B cell (primary cell): ENCODE measurements at regions not wholly inside any gene's neighbourhood (a gene's known extent, or its start where the extent isn't known, plus 50 kb on each side); places are given as distances from the start of the nearest gene placed in this dataset.
"Not testable (repeated sequence)": the region's sequence is repeated elsewhere in the genome, so short reads cannot be mapped to it uniquely, and the experiment has no call there.

Experiments
- ATAC-seq: fragments of 200-7000 bp; cut with Tn5 transposase; one replicate; pipeline ENCODE4 v1.10.0; 2021; ENCODE audit warnings: low read depth, mild to moderate bottlenecking, moderate number of reproducible peaks, moderate library complexity
- CTCF ChIA-PET: fragments of 350-600 bp; sonication (Branson Sonifier 250); formaldehyde crosslinking; loops from one replicate; lab custom pipeline; 2021; ENCODE audit warnings: antibody characterized with exemption, inconsistent platforms; lab: Charles Lee
- POLR2A ChIA-PET: fragments of 350-600 bp; sonication (Branson Sonifier 250); formaldehyde crosslinking; loops from one replicate; lab custom pipeline; 2021; ENCODE audit warnings: antibody characterized with exemption; lab: Charles Lee
- DNase-seq: peaks from one replicate; pipeline ENCODE4 v3.0.0; 2013
- H2AFZ ChIP-seq: 2 replicates; pipeline ENCODE4 v1.6.1; 2012; ENCODE audit warnings: mild to moderate bottlenecking, low read depth, low read length; ENCODE audit not compliant: insufficient read depth, poor library complexity, severe bottlenecking
- H3K27ac ChIP-seq, 2 donors: 1 replicate in 1 of 2; 2 replicates in 1 of 2; pipeline ENCODE4 v1.5.1; 2012 to 2013; ENCODE audit warnings: low read length in 2 of 2, mild to moderate bottlenecking in 2 of 2, moderate library complexity in 1 of 2
- H3K27me3 ChIP-seq, 4 experiments: fragments of 200-600 bp in 1 of 4; sonication (generic) in 1 of 4; replicated peaks in 1 of 4; 1 replicate in 2 of 4; 2 replicates in 2 of 4; pipeline versions ENCODE4 v1.6.1 to v1.7.0; 2013 to 2016; ENCODE audit warnings: low read length in 3 of 4, mild to moderate bottlenecking in 2 of 4, mixed read lengths in 1 of 4, moderate library complexity in 1 of 4; ENCODE audit not compliant: insufficient read depth in 4 of 4, control insufficient read depth in 3 of 4; ENCODE audit errors: control extremely low read depth in 1 of 4
- H3K36me3 ChIP-seq, 2 experiments: replicated peaks in 1 of 2; 1 replicate in 1 of 2; 2 replicates in 1 of 2; pipeline versions ENCODE4 v1.6.1 to v1.7.1; 2013; ENCODE audit warnings: low read length in 1 of 2; ENCODE audit not compliant: insufficient read depth in 2 of 2, control insufficient read depth in 1 of 2; ENCODE audit errors: control extremely low read depth in 1 of 2, extremely low read depth in 1 of 2
- H3K4me1 ChIP-seq, 2 donors: fragments of 200-600 bp in 1 of 2; sonication (generic) in 1 of 2; 1 replicate in 1 of 2; 2 replicates in 1 of 2; pipeline versions ENCODE4 v1.5.1 to v1.6.1; 2013 to 2017; ENCODE audit warnings: low read length in 2 of 2; ENCODE audit not compliant: control insufficient read depth in 2 of 2, insufficient read depth in 2 of 2
- H3K4me2 ChIP-seq: replicated peaks from 2 replicates; pipeline ENCODE3; 2012; ENCODE audit warnings: mild to moderate bottlenecking, low read depth, low read length; ENCODE audit not compliant: poor library complexity, severe bottlenecking
- H3K4me3 ChIP-seq, 5 experiments: fragments of 200-600 bp in 1 of 5; sonication (generic) in 1 of 5; 1 replicate in 3 of 5; 2 replicates in 2 of 5; pipeline versions ENCODE4 v1.5.1 to v1.7.0; 2011 to 2016; ENCODE audit warnings: low read length in 4 of 5, mild to moderate bottlenecking in 4 of 5, low read depth in 2 of 5, control low read depth in 1 of 5, moderate library complexity in 1 of 5; ENCODE audit not compliant: insufficient read depth in 1 of 5; ENCODE audit errors: control extremely low read depth in 1 of 5, extremely low read depth in 1 of 5
- H3K79me2 ChIP-seq: fragments of 200-600 bp; sonication (generic); one replicate; pipeline ENCODE4 v1.6.0; 2016; ENCODE audit warnings: low read length; ENCODE audit not compliant: control insufficient read depth, insufficient read depth
- H3K9ac ChIP-seq: fragments of 200-600 bp; sonication (generic); 2 replicates; pipeline ENCODE4 v1.6.1; 2017; ENCODE audit warnings: mild to moderate bottlenecking, low read length, moderate library complexity
- H3K9me3 ChIP-seq, 3 donors: one replicate each; pipeline versions ENCODE4 v1.6.1 to v1.7.1; 2013; ENCODE audit warnings: low read length in 2 of 3; ENCODE audit not compliant: control insufficient read depth in 2 of 3, insufficient read depth in 1 of 3; ENCODE audit errors: control extremely low read depth in 1 of 3
- H4K20me1 ChIP-seq: 2 replicates; pipeline ENCODE4 v1.6.0; 2012; ENCODE audit warnings: mild to moderate bottlenecking, low read length; ENCODE audit not compliant: insufficient read depth, control insufficient read depth, poor library complexity, severe bottlenecking
- H3K27ac Mint-ChIP-seq: one replicate; pipeline ENCODE4 v1.8.0; 2021; ENCODE audit warnings: mixed read lengths
- H3K27me3 Mint-ChIP-seq: one replicate; pipeline ENCODE4 v1.8.0; 2021; ENCODE audit warnings: mixed read lengths
- H3K4me1 Mint-ChIP-seq: one replicate; pipeline ENCODE4 v1.8.0; 2021; ENCODE audit warnings: mixed read lengths
- H3K4me3 Mint-ChIP-seq: one replicate; pipeline ENCODE4 v1.8.0; 2021; ENCODE audit warnings: mixed read lengths
- H3K9me3 Mint-ChIP-seq: one replicate; pipeline ENCODE4 v1.8.0; 2022; ENCODE audit warnings: mixed read lengths; ENCODE audit not compliant: insufficient read depth
- EZH2 ChIP-seq: IDR thresholded peaks from 2 replicates; pipeline ENCODE4 v1.6.1; 2012; ENCODE audit warnings: borderline replicate concordance, low read depth, mild to moderate bottlenecking, moderate library complexity, low read length; ENCODE audit not compliant: insufficient read depth, poor library complexity, severe bottlenecking
- WGBS: methylation state at CpG from one replicate; pipeline ENCODE4 v1.1.5; 2013; ENCODE audit warnings: missing lambda C conversion rate; ENCODE audit not compliant: insufficient coverage; 5-methylcytosine and 5-hydroxymethylcytosine counted together
- intact Hi-C: fragments of 100-400 bp; cut with micrococcal nuclease; formaldehyde crosslinking; loops from one replicate; pipeline ENCODE4 v1.10.0; 2022
- TF ChIP-seq, protein P1 (sequence below): fragments of 200-600 bp; IDR thresholded peaks from one replicate; pipeline ENCODE4 v1.8.0; 2022; ENCODE audit warnings: antibody characterized with exemption, mild to moderate bottlenecking

- DNase-seq (no peak), ATAC-seq (no peak)
- H4K20me1 ChIP-seq = no peaks in the 10 kb centered on the region
- H3K9me3 ChIP-seq = peaks cover 0 to 5% (median 0%) of the 10 kb centered on the region in 3 donors
- H2AFZ ChIP-seq = no peak overlapping the region
- H3K4me3 Mint-ChIP-seq = no peak overlapping the region
- H3K27ac Mint-ChIP-seq = no peak overlapping the region
- H3K9me3 Mint-ChIP-seq = no peaks in the 10 kb centered on the region
- no peaks in the 10 kb centered on the region for H3K27me3 ChIP-seq
- no peaks in the 10 kb centered on the region for H3K4me1 ChIP-seq
- no peak overlapping the region for H3K9ac ChIP-seq
- H3K4me2 ChIP-seq = no peak overlapping the region
- intact Hi-C loops = no loop called here
- WGBS = no CpG with 5 or more reads among the region's 2 CpGs
- H3K79me2 ChIP-seq = no peaks in the 10 kb centered on the region
- no peak overlapping the region for H3K27ac ChIP-seq
- no peaks in the 10 kb centered on the region for H3K4me1 Mint-ChIP-seq
- TF ChIP-seq, protein P1, sequence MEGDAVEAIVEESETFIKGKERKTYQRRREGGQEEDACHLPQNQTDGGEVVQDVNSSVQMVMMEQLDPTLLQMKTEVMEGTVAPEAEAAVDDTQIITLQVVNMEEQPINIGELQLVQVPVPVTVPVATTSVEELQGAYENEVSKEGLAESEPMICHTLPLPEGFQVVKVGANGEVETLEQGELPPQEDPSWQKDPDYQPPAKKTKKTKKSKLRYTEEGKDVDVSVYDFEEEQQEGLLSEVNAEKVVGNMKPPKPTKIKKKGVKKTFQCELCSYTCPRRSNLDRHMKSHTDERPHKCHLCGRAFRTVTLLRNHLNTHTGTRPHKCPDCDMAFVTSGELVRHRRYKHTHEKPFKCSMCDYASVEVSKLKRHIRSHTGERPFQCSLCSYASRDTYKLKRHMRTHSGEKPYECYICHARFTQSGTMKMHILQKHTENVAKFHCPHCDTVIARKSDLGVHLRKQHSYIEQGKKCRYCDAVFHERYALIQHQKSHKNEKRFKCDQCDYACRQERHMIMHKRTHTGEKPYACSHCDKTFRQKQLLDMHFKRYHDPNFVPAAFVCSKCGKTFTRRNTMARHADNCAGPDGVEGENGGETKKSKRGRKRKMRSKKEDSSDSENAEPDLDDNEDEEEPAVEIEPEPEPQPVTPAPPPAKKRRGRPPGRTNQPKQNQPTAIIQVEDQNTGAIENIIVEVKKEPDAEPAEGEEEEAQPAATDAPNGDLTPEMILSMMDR = no peak
- TF ChIP-seq EZH2 = no peak
- H3K27me3 Mint-ChIP-seq = no peaks in the 10 kb centered on the region
- no peak overlapping the region for H3K4me3 ChIP-seq
- POLR2A ChIA-PET = no interaction called here
- CTCF ChIA-PET = no interaction called here
- H3K36me3 ChIP-seq = no peaks in the 10 kb centered on the region
Observed at GRCh38 chr3:29026286-29026685, 254.6 kb upstream of the RBMS3 start.

DNA sequence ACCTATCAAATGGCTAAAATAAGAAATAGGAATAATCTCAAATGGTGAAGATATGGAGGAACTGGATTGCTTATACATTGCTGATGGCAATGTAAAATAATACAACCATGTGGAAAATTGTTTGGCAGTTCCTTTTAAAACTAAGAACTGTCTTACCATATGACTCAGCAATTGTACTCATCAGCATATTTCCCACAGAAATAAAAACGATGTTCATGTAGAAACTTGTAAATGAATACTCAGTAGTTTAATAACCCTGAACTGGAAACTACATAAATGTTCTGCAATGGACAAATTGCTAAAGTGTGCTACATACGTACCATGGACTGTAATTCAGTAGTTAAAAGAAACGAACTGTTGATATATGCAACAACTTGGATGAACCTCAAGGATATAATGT, 253.9 kb upstream of the RBMS3 start:
- H3K9me3 Mint-ChIP-seq = no peaks in the 10 kb centered on the region
- no CpG with 5 or more reads among the region's 3 CpGs for WGBS
- ATAC-seq = no peak
- Histone ChIP-seq H4K20me1 (no peaks in the 10 kb centered on the region), H3K4me2 (no peak overlapping the region), H3K4me1 (no peaks in the 10 kb centered on the region), H3K79me2 (no peaks in the 10 kb centered on the region), H3K36me3 (no peaks in the 10 kb centered on the region), H3K4me3 (no peak overlapping the region), H3K9ac (no peak overlapping the region), H3K27me3 (no peaks in the 10 kb centered on the region), H3K27ac (no peak overlapping the region), H3K9me3 (peaks cover 0 to 5% (median 0%) of the 10 kb centered on the region in 3 donors), H2AFZ (no peak overlapping the region)
- TF ChIP-seq, protein P1 = no peak
- no peak for TF ChIP-seq EZH2
- no peak for DNase-seq
- H3K27ac Mint-ChIP-seq = no peak overlapping the region
- ChIA-PET POLR2A (no interaction called here), CTCF (no interaction called here)
- intact Hi-C loops = no loop called here
- H3K4me3 Mint-ChIP-seq = no peak overlapping the region
- H3K27me3 Mint-ChIP-seq = no peaks in the 10 kb centered on the region
- H3K4me1 Mint-ChIP-seq = no peaks in the 10 kb centered on the region

DNA sequence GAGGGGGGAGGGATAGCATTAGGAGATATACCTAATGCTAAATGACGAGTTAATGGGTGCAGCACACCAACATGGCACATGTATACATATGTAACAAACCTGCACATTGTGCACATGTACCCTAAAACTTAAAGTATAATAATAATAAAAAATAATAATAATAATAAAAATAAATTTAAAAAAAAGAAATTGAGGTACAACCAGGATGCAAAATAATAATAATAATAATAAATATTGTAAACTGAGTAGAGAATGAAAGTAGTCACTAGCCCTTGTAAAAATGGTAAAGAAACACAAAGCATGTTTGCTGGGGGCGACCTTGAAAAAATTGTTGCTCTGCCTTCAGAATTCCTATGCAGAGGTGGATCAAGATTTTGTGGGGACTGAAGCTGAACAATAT, 249.7 kb upstream of the RBMS3 start:
- H3K9me3 Mint-ChIP-seq, H3K27me3 Mint-ChIP-seq, DNase-seq, POLR2A ChIA-PET, H3K4me3 ChIP-seq, H2AFZ ChIP-seq, H3K27me3 ChIP-seq, H3K4me1 Mint-ChIP-seq, H3K9ac ChIP-seq, ATAC-seq, H3K4me1 ChIP-seq, H3K9me3 ChIP-seq, CTCF ChIA-PET, H3K36me3 ChIP-seq, H3K4me3 Mint-ChIP-seq, H3K4me2 ChIP-seq, H4K20me1 ChIP-seq, intact Hi-C loops, H3K27ac Mint-ChIP-seq, H3K27ac ChIP-seq, H3K79me2 ChIP-seq: not testable (repeated sequence)
- WGBS = 100% methylated on average over 1 of the region's 2 CpGs
